ENCODE measurements at regions not wholly inside any gene's neighbourhood (a gene's known extent, or its start where the extent isn't known, plus 50 kb on each side); places are given as distances from the start of the nearest gene placed in this dataset.
"Not testable (repeated sequence)": the region's sequence is repeated elsewhere in the genome, so short reads cannot be mapped to it uniquely, and the experiment has no call there.

DNA sequence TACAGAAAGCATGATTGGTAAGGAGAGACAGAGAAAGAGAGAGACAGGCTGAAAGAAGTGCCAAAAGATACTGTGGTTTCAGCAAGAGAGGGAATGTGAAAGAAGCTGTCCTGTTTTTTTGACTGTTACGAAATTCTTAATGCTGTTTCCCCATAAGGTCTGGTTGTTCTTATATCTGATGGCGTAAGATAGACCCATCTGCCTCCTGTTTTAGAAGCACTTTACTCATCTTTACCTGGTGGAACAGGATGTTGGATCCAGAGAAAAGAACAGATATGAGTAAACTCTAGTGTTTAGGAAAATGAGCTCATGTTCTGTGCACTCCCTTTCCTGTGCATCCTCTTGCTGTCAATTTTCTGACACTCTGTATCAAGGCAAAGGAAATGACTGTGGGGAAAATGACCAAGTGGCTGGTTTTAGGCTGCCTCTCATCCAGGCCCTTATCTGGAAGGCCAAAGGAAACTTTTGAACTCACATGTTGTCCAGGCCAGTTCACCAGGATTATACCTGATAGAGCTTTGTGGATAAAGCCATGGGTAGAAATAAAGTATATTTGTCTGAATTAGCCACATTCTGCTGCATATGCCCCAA, 311.7 kb upstream of the HTR2C start:
- no peaks in the 10 kb centered on the region for H3K4me1 ChIP-seq (ENCODE audit: control insufficient read depth, insufficient read depth, low read length)
- H3K9ac ChIP-seq (ENCODE audit: low read length): no peak overlapping the region
- no peaks in the 10 kb centered on the region for H3K27me3 ChIP-seq (ENCODE audit: control insufficient read depth, insufficient read depth, low read length)
- H3K4me3 ChIP-seq (ENCODE audit: low read depth, low read length): no peak overlapping the region
- H3K27ac ChIP-seq (ENCODE audit: low read depth, low read length): no peak overlapping the region
- H3K36me3 ChIP-seq (ENCODE audit: control insufficient read depth, insufficient read depth, low read length): peaks cover 3% of the 10 kb centered on the region; the same call in 1 of the 2 replicates
- peaks cover 5% of the 10 kb centered on the region; the same call in 1 of the 2 replicates for H3K9me3 ChIP-seq (ENCODE audit: control insufficient read depth, insufficient read depth, low read depth, low read length)

DNA sequence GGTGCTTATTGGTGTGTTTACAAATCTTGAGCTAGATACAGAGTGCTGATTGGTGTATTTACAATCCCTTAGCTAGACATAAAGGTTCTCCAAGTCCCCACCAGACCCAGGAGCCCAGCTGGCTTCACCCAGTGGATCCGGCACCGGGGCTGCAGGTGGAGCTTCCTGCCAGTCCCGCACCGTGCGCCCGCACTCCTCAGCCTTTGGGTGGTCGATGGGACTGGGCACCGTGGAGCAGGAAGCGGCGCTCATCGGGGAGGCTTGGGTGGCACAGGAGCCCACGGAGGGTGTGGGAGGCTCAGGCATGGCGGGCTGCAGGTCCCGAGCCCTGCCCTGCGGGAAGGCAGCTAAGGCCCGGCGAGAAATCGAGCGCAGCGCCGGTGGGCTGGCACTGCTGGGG, 313.5 kb upstream of the HTR2C start:
- not testable (repeated sequence) for H3K4me3 ChIP-seq (ENCODE audit: low read depth, low read length); H3K4me1 ChIP-seq (ENCODE audit: control insufficient read depth, insufficient read depth, low read length); H3K36me3 ChIP-seq (ENCODE audit: control insufficient read depth, insufficient read depth, low read length); H3K9ac ChIP-seq (ENCODE audit: low read length); H3K27ac ChIP-seq (ENCODE audit: low read depth, low read length); H3K27me3 ChIP-seq (ENCODE audit: control insufficient read depth, insufficient read depth, low read length); H3K9me3 ChIP-seq (ENCODE audit: control insufficient read depth, insufficient read depth, low read depth, low read length)

DNA sequence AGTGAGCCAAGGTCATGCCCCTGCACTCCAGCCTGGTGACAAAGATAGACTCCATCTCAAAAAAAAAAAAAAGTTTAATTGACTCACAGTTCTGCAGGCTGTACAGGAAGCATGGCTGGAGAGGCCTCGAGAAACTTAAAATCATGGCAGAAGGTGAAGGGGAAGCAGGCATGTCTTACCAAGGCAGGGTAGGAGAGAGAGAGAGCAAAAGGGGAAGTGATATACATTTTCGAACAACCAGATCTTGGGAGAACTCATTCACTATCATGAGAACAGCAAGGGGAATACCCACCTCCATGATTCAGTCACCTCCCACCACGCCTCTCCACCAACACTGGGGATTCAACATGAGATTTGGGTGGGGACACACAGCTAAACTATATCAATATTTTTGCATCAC, 315.2 kb upstream of the HTR2C start:
- Histone ChIP-seq H3K4me3 (ENCODE audit: low read depth, low read length) (no peak overlapping the region), H3K4me1 (ENCODE audit: control insufficient read depth, insufficient read depth, low read length) (no peaks in the 10 kb centered on the region), H3K27me3 (ENCODE audit: control insufficient read depth, insufficient read depth, low read length) (no peaks in the 10 kb centered on the region; the same call in 1 of the 2 replicates), H3K9me3 (ENCODE audit: control insufficient read depth, insufficient read depth, low read depth, low read length) (peaks cover 5% of the 10 kb centered on the region; the same call in 1 of the 2 replicates), H3K36me3 (ENCODE audit: control insufficient read depth, insufficient read depth, low read length) (peaks cover 3% of the 10 kb centered on the region; the same call in 1 of the 2 replicates), H3K9ac (ENCODE audit: low read length) (no peak overlapping the region), H3K27ac (ENCODE audit: low read depth, low read length) (no peak overlapping the region)

DNA sequence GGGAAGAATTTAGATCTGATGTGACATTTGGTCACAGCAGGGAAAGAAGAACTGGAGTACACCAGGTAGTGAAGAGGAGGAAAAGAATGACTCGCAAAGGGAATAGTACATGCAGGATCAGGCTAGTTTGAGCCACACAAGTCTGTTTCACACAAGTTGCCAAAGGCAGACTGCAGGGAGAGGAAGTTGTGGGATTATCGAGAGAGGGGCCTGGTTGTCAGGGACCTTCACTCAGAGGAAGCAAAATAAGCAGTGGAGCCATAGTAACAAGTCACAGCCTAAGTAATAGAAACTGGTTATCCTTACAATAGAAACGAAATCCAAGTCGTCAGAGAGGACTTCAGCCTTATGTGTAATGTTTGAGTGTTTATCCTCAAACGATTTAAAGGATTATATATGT, 316.7 kb upstream of the HTR2C start:
- Histone ChIP-seq H3K9ac (ENCODE audit: low read length) (no peak overlapping the region), H3K36me3 (ENCODE audit: control insufficient read depth, insufficient read depth, low read length) (peaks cover 3% of the 10 kb centered on the region; the same call in 1 of the 2 replicates), H3K4me3 (ENCODE audit: low read depth, low read length) (no peak overlapping the region), H3K27me3 (ENCODE audit: control insufficient read depth, insufficient read depth, low read length) (no peaks in the 10 kb centered on the region; the same call in 1 of the 2 replicates), H3K9me3 (ENCODE audit: control insufficient read depth, insufficient read depth, low read depth, low read length) (no peaks in the 10 kb centered on the region), H3K4me1 (ENCODE audit: control insufficient read depth, insufficient read depth, low read length) (no peaks in the 10 kb centered on the region), H3K27ac (ENCODE audit: low read depth, low read length) (no peak overlapping the region)

DNA sequence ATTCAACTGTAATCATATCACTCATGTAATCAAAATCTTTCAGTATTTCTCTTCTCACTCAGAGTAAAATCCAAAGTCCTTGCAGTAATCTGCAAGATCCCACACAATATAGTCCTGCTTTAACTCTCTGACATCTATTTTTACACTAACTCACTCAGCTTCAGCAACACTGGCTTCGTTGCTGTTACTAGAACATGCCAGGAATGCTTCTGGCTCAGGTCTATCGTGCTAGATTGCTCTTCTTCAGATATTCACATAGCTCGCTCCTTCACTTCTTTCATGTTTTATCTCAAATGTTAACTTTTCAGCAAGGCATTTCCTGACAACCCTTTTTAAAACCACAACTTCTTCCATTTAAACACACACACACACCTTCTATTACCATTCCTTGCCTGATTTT, 331.7 kb upstream of the HTR2C start:
- Histone ChIP-seq H3K36me3 (ENCODE audit: control insufficient read depth, insufficient read depth, low read length) (no peaks in the 10 kb centered on the region), H3K27ac (ENCODE audit: low read depth, low read length) (no peak overlapping the region), H3K4me1 (ENCODE audit: control insufficient read depth, insufficient read depth, low read length) (no peaks in the 10 kb centered on the region; the same call in 1 of the 2 replicates), H3K9me3 (ENCODE audit: control insufficient read depth, insufficient read depth, low read depth, low read length) (no peaks in the 10 kb centered on the region), H3K27me3 (ENCODE audit: control insufficient read depth, insufficient read depth, low read length) (peaks cover 4% of the 10 kb centered on the region; the same call in 1 of the 2 replicates), H3K9ac (ENCODE audit: low read length) (no peak overlapping the region), H3K4me3 (ENCODE audit: low read depth, low read length) (no peak overlapping the region)

DNA sequence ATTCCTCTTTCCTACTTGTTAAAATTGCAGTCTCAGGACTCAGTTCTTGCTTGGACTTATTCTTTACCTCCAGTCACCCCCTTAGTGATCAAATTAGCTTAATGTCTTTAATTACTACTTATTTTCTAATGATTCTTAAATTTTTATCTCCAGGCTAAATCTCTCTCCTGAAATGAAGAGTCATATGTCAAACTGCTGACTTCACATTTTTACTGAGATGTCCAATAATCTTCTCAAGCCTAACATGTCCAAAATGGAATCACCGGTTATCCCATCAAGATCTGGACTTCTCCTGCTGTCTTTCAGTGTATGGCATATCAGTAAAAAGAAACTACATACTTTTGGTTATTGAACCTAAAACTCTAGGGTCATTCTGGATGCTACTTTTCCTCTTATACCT, 332.3 kb upstream of the HTR2C start:
- H3K27me3 ChIP-seq (ENCODE audit: control insufficient read depth, insufficient read depth, low read length): peaks cover 4% of the 10 kb centered on the region; the same call in 1 of the 2 replicates
- no peaks in the 10 kb centered on the region; the same call in 1 of the 2 replicates for H3K4me1 ChIP-seq (ENCODE audit: control insufficient read depth, insufficient read depth, low read length)
- H3K9ac ChIP-seq (ENCODE audit: low read length): no peak overlapping the region
- H3K36me3 ChIP-seq (ENCODE audit: control insufficient read depth, insufficient read depth, low read length): no peaks in the 10 kb centered on the region
- no peak overlapping the region for H3K4me3 ChIP-seq (ENCODE audit: low read depth, low read length)
- H3K9me3 ChIP-seq (ENCODE audit: control insufficient read depth, insufficient read depth, low read depth, low read length): no peaks in the 10 kb centered on the region
- H3K27ac ChIP-seq (ENCODE audit: low read depth, low read length): no peak overlapping the region

DNA sequence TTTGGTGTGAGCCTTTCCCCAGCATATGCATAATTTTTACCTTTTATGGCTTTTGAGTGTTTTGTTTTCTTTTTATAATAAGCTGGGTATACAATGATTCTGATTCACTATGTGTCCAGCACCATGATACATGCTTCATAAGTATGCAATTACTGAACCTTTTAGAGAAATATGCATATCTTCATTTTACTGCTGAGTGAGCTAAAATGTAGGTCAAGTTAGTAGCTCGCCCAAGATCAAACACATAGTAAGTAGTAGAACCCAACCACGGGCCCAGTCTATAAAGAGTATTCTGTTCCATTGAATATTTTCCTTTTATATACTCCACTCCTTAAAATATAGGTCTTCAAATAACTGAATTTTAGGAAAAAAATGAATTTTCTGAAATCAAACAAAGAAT, 362.4 kb upstream of the HTR2C start:
- Histone ChIP-seq H3K9me3 (ENCODE audit: control insufficient read depth, insufficient read depth, low read depth, low read length) (no peaks in the 10 kb centered on the region), H3K27me3 (ENCODE audit: control insufficient read depth, insufficient read depth, low read length) (no peaks in the 10 kb centered on the region; the same call in 1 of the 2 replicates), H3K27ac (ENCODE audit: low read depth, low read length) (no peak overlapping the region), H3K36me3 (ENCODE audit: control insufficient read depth, insufficient read depth, low read length) (no peaks in the 10 kb centered on the region), H3K4me1 (ENCODE audit: control insufficient read depth, insufficient read depth, low read length) (no peaks in the 10 kb centered on the region), H3K4me3 (ENCODE audit: low read depth, low read length) (no peak overlapping the region), H3K9ac (ENCODE audit: low read length) (no peak overlapping the region)

DNA sequence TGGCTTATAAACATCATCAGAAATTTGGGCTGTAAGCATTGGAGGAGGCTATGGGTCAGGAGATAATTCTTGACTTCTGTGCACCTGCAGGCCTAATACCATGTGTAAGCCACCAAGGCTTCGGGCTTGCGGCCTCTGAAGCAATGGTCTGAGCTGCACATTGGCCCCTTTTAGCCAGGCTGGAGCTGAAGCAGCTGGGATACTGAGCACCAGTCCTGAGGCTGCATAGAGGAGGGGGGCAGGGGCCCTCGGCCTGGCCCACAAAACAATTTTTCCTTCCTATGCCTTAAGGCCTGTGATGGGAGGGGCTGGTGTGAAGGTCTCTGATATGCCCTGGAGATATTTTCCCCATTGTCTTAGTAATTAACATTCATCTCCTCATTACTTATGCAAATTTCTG, 373.0 kb upstream of the HTR2C start:
- Histone ChIP-seq H3K27ac (ENCODE audit: low read depth, low read length) (no peak overlapping the region), H3K36me3 (ENCODE audit: control insufficient read depth, insufficient read depth, low read length) (no peaks in the 10 kb centered on the region), H3K9me3 (ENCODE audit: control insufficient read depth, insufficient read depth, low read depth, low read length) (no peaks in the 10 kb centered on the region), H3K9ac (ENCODE audit: low read length) (no peak overlapping the region), H3K4me3 (ENCODE audit: low read depth, low read length) (no peak overlapping the region), H3K27me3 (ENCODE audit: control insufficient read depth, insufficient read depth, low read length) (no peaks in the 10 kb centered on the region; the same call in 1 of the 2 replicates), H3K4me1 (ENCODE audit: control insufficient read depth, insufficient read depth, low read length) (no peaks in the 10 kb centered on the region)

DNA sequence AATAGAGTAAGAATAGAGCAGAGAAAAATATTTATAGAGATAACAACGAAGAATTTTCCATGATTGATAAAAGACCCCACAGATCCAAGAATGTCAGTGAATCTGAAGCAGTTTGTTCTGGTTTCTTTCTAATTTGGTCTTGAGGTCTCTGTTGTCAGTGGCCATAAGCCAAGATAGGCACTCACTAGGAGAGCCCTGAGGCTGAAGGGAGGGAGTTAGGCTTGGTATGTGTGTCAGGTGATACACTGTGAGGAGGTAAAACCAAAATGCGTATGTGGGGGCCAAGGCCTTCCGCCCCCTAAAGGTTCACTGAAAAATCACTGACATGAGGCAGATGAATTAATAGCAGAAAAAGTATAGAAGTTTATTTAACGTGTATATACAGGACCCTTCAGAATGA, 382.3 kb upstream of the HTR2C start:
- no peak overlapping the region for H3K27ac ChIP-seq (ENCODE audit: low read depth, low read length)
- no peak overlapping the region for H3K9ac ChIP-seq (ENCODE audit: low read length)

DNA sequence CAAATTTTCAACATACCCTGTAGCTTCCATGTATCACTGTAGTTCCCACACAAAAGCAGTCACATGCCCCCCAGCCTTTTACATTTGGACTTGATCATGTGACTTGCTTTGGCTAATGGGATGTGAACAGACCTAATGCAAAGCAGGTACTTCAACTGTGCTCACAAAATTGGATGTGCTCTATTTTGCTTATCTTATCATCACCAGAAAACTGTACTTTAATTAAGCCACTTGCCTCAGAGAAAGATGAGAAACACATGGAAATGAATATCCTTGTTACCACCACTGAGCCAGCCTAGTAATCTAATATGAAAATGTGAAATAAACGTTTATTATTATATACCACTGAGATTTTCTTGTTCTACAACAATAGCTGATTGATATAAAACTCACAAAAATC, 402.7 kb upstream of the HTR2C start:
- no peaks in the 10 kb centered on the region; the same call in 1 of the 2 replicates for H3K27me3 ChIP-seq (ENCODE audit: control insufficient read depth, insufficient read depth, low read length)

More for the DNA sequence above, 382.3 kb upstream of the HTR2C start:
- Histone ChIP-seq H3K4me3 (ENCODE audit: low read depth, low read length) (no peak overlapping the region), H3K4me1 (ENCODE audit: control insufficient read depth, insufficient read depth, low read length) (no peaks in the 10 kb centered on the region), H3K9me3 (ENCODE audit: control insufficient read depth, insufficient read depth, low read depth, low read length) (peaks cover 11% of the 10 kb centered on the region; the same call in 1 of the 2 replicates), H3K27me3 (ENCODE audit: control insufficient read depth, insufficient read depth, low read length) (no peaks in the 10 kb centered on the region), H3K36me3 (ENCODE audit: control insufficient read depth, insufficient read depth, low read length) (no peaks in the 10 kb centered on the region)

DNA sequence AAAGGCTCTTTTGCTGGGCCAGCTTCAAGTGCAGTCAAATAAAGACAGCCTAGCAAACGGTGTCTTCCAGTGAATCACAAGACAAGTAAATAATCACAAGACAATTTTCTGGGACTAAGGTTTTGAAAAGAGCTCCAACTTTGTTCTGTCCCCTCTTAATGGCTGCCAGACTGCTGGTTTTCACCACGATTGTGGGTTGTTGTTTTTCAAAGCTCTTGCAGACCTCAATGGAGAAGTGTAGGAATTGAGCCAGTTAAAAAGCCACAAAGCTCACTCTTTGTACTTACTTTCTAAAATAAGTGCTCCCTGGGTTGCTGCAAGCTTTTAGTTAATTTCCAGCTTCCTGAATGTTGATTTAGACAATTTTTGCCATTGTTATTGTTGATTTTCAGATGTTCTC, 405.8 kb upstream of the HTR2C start:
- Histone ChIP-seq H3K4me1 (ENCODE audit: control insufficient read depth, insufficient read depth, low read length) (peaks cover 13% of the 10 kb centered on the region), H3K36me3 (ENCODE audit: control insufficient read depth, insufficient read depth, low read length) (no peaks in the 10 kb centered on the region), H3K27me3 (ENCODE audit: control insufficient read depth, insufficient read depth, low read length) (peaks cover 4% of the 10 kb centered on the region; the same call in 1 of the 2 replicates), H3K9ac (ENCODE audit: low read length) (peak overlapping the region; percentile 8), H3K4me3 (ENCODE audit: low read depth, low read length) (no peak overlapping the region), H3K27ac (ENCODE audit: low read depth, low read length) (peak overlapping the region; percentile 64; the same call in 1 of the 2 replicates), H3K9me3 (ENCODE audit: control insufficient read depth, insufficient read depth, low read depth, low read length) (no peaks in the 10 kb centered on the region)

More for the DNA sequence above, 402.7 kb upstream of the HTR2C start:
- no peak overlapping the region for H3K9ac ChIP-seq (ENCODE audit: low read length)
- no peak overlapping the region for H3K4me3 ChIP-seq (ENCODE audit: low read depth, low read length)
- no peaks in the 10 kb centered on the region for H3K36me3 ChIP-seq (ENCODE audit: control insufficient read depth, insufficient read depth, low read length)
- no peak overlapping the region for H3K27ac ChIP-seq (ENCODE audit: low read depth, low read length)
- peaks cover 13% of the 10 kb centered on the region for H3K4me1 ChIP-seq (ENCODE audit: control insufficient read depth, insufficient read depth, low read length)
- no peaks in the 10 kb centered on the region for H3K9me3 ChIP-seq (ENCODE audit: control insufficient read depth, insufficient read depth, low read depth, low read length)

All from HUES6 (cell line).